ENCODE measurements at regions not wholly inside any gene's neighbourhood (a gene's known extent, or its start where the extent isn't known, plus 50 kb on each side); places are given as distances from the start of the nearest gene placed in this dataset.

GRCh38 chr2:78011251-78011650 lies 489.1 kb upstream of the LRRTM4 start:
- Histone ChIP-seq H2BK15ac (ENCODE audit: low read depth, low read length) (no peak overlapping the region), H3K27ac (ENCODE audit: insufficient read depth, low read length) (no peak overlapping the region), H3K4me1 (ENCODE audit: control insufficient read depth, insufficient read depth, low read length) (no peaks in the 10 kb centered on the region), H2AK9ac (replicated peaks; ENCODE audit: low read depth, low read length, poor library complexity) (no peak overlapping the region), H2BK120ac (ENCODE audit: low read depth, low read length) (no peak overlapping the region), H3K4me3 (ENCODE audit: insufficient read depth, low read depth, low read length) (no peak overlapping the region), H3K9ac (ENCODE audit: low read depth, low read length) (no peak overlapping the region), H3K79me1 (ENCODE audit: low read depth in 1 of 2, low read length in 2 of 2) (no peaks in the 10 kb centered on the region), H3K14ac (replicated peaks; ENCODE audit: low read depth, low read length) (no peak overlapping the region), H3K4ac (ENCODE audit: low read depth, low read length) (no peak overlapping the region), H4K91ac (ENCODE audit: insufficient read depth, low read depth, low read length) (no peak overlapping the region), H3K23ac (ENCODE audit: low read depth, low read length) (no peak overlapping the region), H3K9me3 (ENCODE audit: control insufficient read depth, insufficient read depth, low read length) (peaks cover 2% of the 10 kb centered on the region), H2AK5ac (ENCODE audit: low read depth, low read length) (no peak overlapping the region), H3K18ac (ENCODE audit: low read depth, low read length) (no peak overlapping the region), H3K56ac (ENCODE audit: extremely low read depth, insufficient read depth, low read length) (no peak overlapping the region), H3K4me2 (ENCODE audit: low read depth, low read length) (no peak overlapping the region), H4K20me1 (ENCODE audit: insufficient read depth, low read length) (no peaks in the 10 kb centered on the region), H3K9me1 (ENCODE audit: insufficient read depth, low read length) (no peaks in the 10 kb centered on the region), H3K27me3 (ENCODE audit: control insufficient read depth, insufficient read depth, low read length) (no peaks in the 10 kb centered on the region), H2AFZ (replicated peaks; ENCODE audit: low read length, poor library complexity) (no peak overlapping the region), H2BK5ac (ENCODE audit: low read depth, low read length, poor library complexity, severe bottlenecking) (no peak overlapping the region), H3K36me3 (ENCODE audit: control insufficient read depth, insufficient read depth, low read length) (no peaks in the 10 kb centered on the region), H4K5ac (ENCODE audit: low read depth, low read length) (no peak overlapping the region), H4K8ac (ENCODE audit: low read depth in 2 of 2, low read length in 2 of 2) (no peak overlapping the region), H2BK20ac (ENCODE audit: low read depth, low read length) (no peak overlapping the region)
- POLR2A ChIA-PET (ENCODE audit: unreplicated experiment): no interaction called here
- dilution Hi-C loops (cut with HindIII; ENCODE audit: low sequenced_read_pairs, unreplicated experiment) (no loop called here), in situ Hi-C loops (cut with MboI; ENCODE audit: low sequenced_read_pairs) (no loop called here), intact Hi-C loops (cut with micrococcal nuclease) (no loop called here)
- DNase-seq: no peak
- ATAC-seq (ENCODE audit: low read depth): no peak
- TF ChIP-seq MAFK (IDR thresholded peaks at IDR 0.05; ENCODE audit: low read depth, low read length) (no peak), NFE2L2 (IDR thresholded peaks at IDR 0.05; ENCODE audit: low read depth, low read length) (no peak), MXI1 (IDR thresholded peaks at IDR 0.05; ENCODE audit: borderline replicate concordance, low read depth, low read length) (no peak), RCOR1 (IDR thresholded peaks at IDR 0.05; ENCODE audit: insufficient replicate concordance, low read length) (no peak), RAD21 (IDR thresholded peaks at IDR 0.05; ENCODE audit: low read length) (no peak), CHD1 (IDR thresholded peaks at IDR 0.05; ENCODE audit: low read depth, low read length) (no peak), ELK1 (IDR thresholded peaks at IDR 0.05; ENCODE audit: borderline replicate concordance, low read depth, low read length) (no peak), CEBPB (IDR thresholded peaks at IDR 0.05; ENCODE audit: low read depth, low read length) (no peak)
- no CpG with 5 or more reads among the region's 2 CpGs for WGBS, 2 experiments (ENCODE audit: extremely low coverage in 2 of 2, insufficient read length in 1 of 2)
- BruUV-seq (replicated peaks): no TSS peak
- CTCF ChIA-PET: no interaction called here

All from IMR-90 (cell line).